ENCODE measurements at regions not wholly inside any gene's neighbourhood (a gene's known extent, or its start where the extent isn't known, plus 50 kb on each side); places are given as distances from the start of the nearest gene placed in this dataset.

GRCh38 chr12:107287436-107288413, 194.4 kb upstream of the CRY1 start:
- H3K4me1 Mint-ChIP-seq (ENCODE audit: unreplicated experiment) = peaks cover 4% of the 10 kb centered on the region
- no peak for DNase-seq (ENCODE audit: extremely low spot score, unreplicated experiment)
- no peak overlapping the region for H3K4me3 Mint-ChIP-seq
- peaks cover 6% of the 10 kb centered on the region for H3K9me3 Mint-ChIP-seq
- H3K27ac Mint-ChIP-seq = no peak overlapping the region
- TF ChIP-seq CTCF (conservative IDR thresholded peaks at IDR 0.05) = no peak
- peaks cover 15% of the 10 kb centered on the region for H3K27me3 Mint-ChIP-seq
- no peaks in the 10 kb centered on the region for H3K36me3 Mint-ChIP-seq

GRCh38 chr12:107288414-107289127, 195.2 kb upstream of the CRY1 start:
- Mint-ChIP-seq H3K27ac (no peak overlapping the region), H3K9me3 (peaks cover 2% of the 10 kb centered on the region), H3K4me3 (no peak overlapping the region), H3K36me3 (no peaks in the 10 kb centered on the region), H3K27me3 (peaks cover 13% of the 10 kb centered on the region), H3K4me1 (ENCODE audit: unreplicated experiment) (peaks cover 4% of the 10 kb centered on the region)
- no peak for DNase-seq (ENCODE audit: extremely low spot score, unreplicated experiment)
- TF ChIP-seq CTCF (conservative IDR thresholded peaks at IDR 0.05) = no peak

- Mint-ChIP-seq H3K27ac (no peak overlapping the region), H3K36me3 (no peaks in the 10 kb centered on the region), H3K4me3 (no peak overlapping the region), H3K27me3 (peaks cover 18% of the 10 kb centered on the region), H3K4me1 (ENCODE audit: unreplicated experiment) (peaks cover 4% of the 10 kb centered on the region), H3K9me3 (no peaks in the 10 kb centered on the region)
- no peak for DNase-seq (ENCODE audit: extremely low spot score, unreplicated experiment)
- TF ChIP-seq CTCF (conservative IDR thresholded peaks at IDR 0.05) = no peak
These were observed 197.7 kb upstream of the CRY1 start for GRCh38 chr12:107291018-107291417.

- H3K27me3 Mint-ChIP-seq = peaks cover 27% of the 10 kb centered on the region
- H3K27ac Mint-ChIP-seq = no peak overlapping the region
- TF ChIP-seq CTCF (conservative IDR thresholded peaks at IDR 0.05) = no peak
- no peak for DNase-seq (ENCODE audit: extremely low spot score, unreplicated experiment)
- no peaks in the 10 kb centered on the region for H3K4me1 Mint-ChIP-seq (ENCODE audit: unreplicated experiment)
- no peak overlapping the region for H3K4me3 Mint-ChIP-seq
- no peaks in the 10 kb centered on the region for H3K36me3 Mint-ChIP-seq
- H3K9me3 Mint-ChIP-seq = no peaks in the 10 kb centered on the region
These were observed 203.3 kb upstream of the CRY1 start for GRCh38 chr12:107296681-107297089.

GRCh38 chr12:107302649-107303341, 209.4 kb upstream of the CRY1 start:
- TF ChIP-seq CTCF (conservative IDR thresholded peaks at IDR 0.05) = no peak
- H3K27me3 Mint-ChIP-seq = peaks cover 41% of the 10 kb centered on the region
- no peak for DNase-seq (ENCODE audit: extremely low spot score, unreplicated experiment)
- H3K9me3 Mint-ChIP-seq = no peaks in the 10 kb centered on the region
- H3K36me3 Mint-ChIP-seq = no peaks in the 10 kb centered on the region
- H3K27ac Mint-ChIP-seq = no peak overlapping the region
- no peaks in the 10 kb centered on the region for H3K4me1 Mint-ChIP-seq (ENCODE audit: unreplicated experiment)
- no peak overlapping the region for H3K4me3 Mint-ChIP-seq

Measured in type B pancreatic cell (in vitro differentiated cells).